Loucy (cell line): ENCODE measurements at regions not wholly inside any gene's neighbourhood (a gene's known extent, or its start where the extent isn't known, plus 50 kb on each side); places are given as distances from the start of the nearest gene placed in this dataset.

Experiments
- H2AFZ ChIP-seq: fragments of 200-600 bp; sonication (generic); 2 replicates; pipeline ENCODE4 v1.6.0; 2016; ENCODE audit warnings: antibody characterized with exemption, mild to moderate bottlenecking, low read length, moderate library complexity
- H3F3A ChIP-seq: fragments of 200-600 bp; 2 replicates; pipeline ENCODE4 v1.6.0; 2016; ENCODE audit warnings: antibody characterized with exemption, low read depth, mild to moderate bottlenecking
- H3K27me3 ChIP-seq: fragments of 200-600 bp; sonication (generic); 2 replicates; pipeline ENCODE4 v1.6.1; 2014; ENCODE audit warnings: low read length, mild to moderate bottlenecking; ENCODE audit not compliant: insufficient read depth, poor library complexity, severe bottlenecking
- H3K36me3 ChIP-seq: fragments of 200-600 bp; sonication (generic); 2 replicates; pipeline ENCODE4 v1.6.1; 2016; ENCODE audit warnings: low read length; ENCODE audit not compliant: insufficient read depth
- H3K4me1 ChIP-seq: fragments of 200-600 bp; sonication (generic); 2 replicates; pipeline ENCODE4 v1.5.1; 2014; ENCODE audit warnings: low read length, mild to moderate bottlenecking; ENCODE audit not compliant: insufficient read depth, poor library complexity, severe bottlenecking
- H3K4me2 ChIP-seq: fragments of 200-600 bp; sonication (generic); 2 replicates; pipeline ENCODE4 v1.6.0; 2014; ENCODE audit warnings: antibody characterized with exemption, low read length, low read depth, mild to moderate bottlenecking; ENCODE audit not compliant: poor library complexity, severe bottlenecking
- H3K4me3 ChIP-seq: fragments of 200-600 bp; sonication (generic); 2 replicates; pipeline ENCODE4 v1.5.1; 2014; ENCODE audit warnings: low read length, mild to moderate bottlenecking, mixed read lengths; ENCODE audit not compliant: poor library complexity, severe bottlenecking
- H3K79me2 ChIP-seq: fragments of 200-600 bp; sonication (generic); 2 replicates; pipeline ENCODE4 v1.6.1; 2014; ENCODE audit warnings: low read length; ENCODE audit not compliant: insufficient read depth
- H3K9ac ChIP-seq: fragments of 200-600 bp; sonication (generic); 2 replicates; pipeline ENCODE4 v1.6.0; 2014; ENCODE audit warnings: mild to moderate bottlenecking, low read depth, low read length, moderate library complexity; ENCODE audit not compliant: poor library complexity, severe bottlenecking
- H3K9me2 ChIP-seq: fragments of 200-600 bp; sonication (generic); replicated peaks from 2 replicates; pipeline ENCODE4 v1.6.1; 2016; ENCODE audit warnings: low read depth, low read length, mixed read lengths
- H3K9me3 ChIP-seq: fragments of 200-600 bp; sonication (generic); 2 replicates; pipeline ENCODE4 v1.6.1; 2014; ENCODE audit warnings: mild to moderate bottlenecking, antibody characterized with exemption, low read length, low read depth; ENCODE audit not compliant: insufficient read depth
- H4K20me1 ChIP-seq: fragments of 200-600 bp; sonication (generic); 2 replicates; pipeline ENCODE4 v1.6.0; 2014; ENCODE audit warnings: antibody characterized with exemption, low read length, mild to moderate bottlenecking; ENCODE audit not compliant: insufficient read depth, poor library complexity, severe bottlenecking
- CTCF ChIP-seq: fragments of 200-600 bp; sonication (generic); conservative IDR thresholded peaks from 2 replicates; pipeline ENCODE4 v1.5.1; 2014; ENCODE audit warnings: mild to moderate bottlenecking, antibody characterized with exemption, low read length
- EZH2phosphoT487 ChIP-seq: fragments of 200-600 bp; IDR thresholded peaks from 2 replicates; pipeline ENCODE4 v1.6.1; 2018; ENCODE audit warnings: antibody characterized with exemption, mild to moderate bottlenecking, moderate library complexity, borderline replicate concordance

- Histone ChIP-seq H3F3A (no peaks in the 10 kb centered on the region), H3K4me3 (no peak overlapping the region), H2AFZ (no peak overlapping the region), H4K20me1 (no peaks in the 10 kb centered on the region), H3K9ac (no peak overlapping the region), H3K27me3 (no peaks in the 10 kb centered on the region), H3K9me2 (no peaks in the 10 kb centered on the region), H3K9me3 (peaks cover 9% of the 10 kb centered on the region; the same call in 1 of the 2 replicates), H3K4me1 (no peaks in the 10 kb centered on the region), H3K79me2 (no peaks in the 10 kb centered on the region), H3K36me3 (no peaks in the 10 kb centered on the region), H3K4me2 (no peak overlapping the region)
- TF ChIP-seq CTCF, result no peak
- no peak for TF ChIP-seq EZH2phosphoT487
Measured at GRCh38 chr7:155939350-155939749, 127.1 kb upstream of the SHH start.

- Histone ChIP-seq H3K9me2 (no peaks in the 10 kb centered on the region), H3K9me3 (peaks cover 12% of the 10 kb centered on the region; the same call in 1 of the 2 replicates), H3K4me3 (no peak overlapping the region), H3K36me3 (no peaks in the 10 kb centered on the region), H3K9ac (no peak overlapping the region), H3K4me1 (no peaks in the 10 kb centered on the region), H3F3A (no peaks in the 10 kb centered on the region), H4K20me1 (no peaks in the 10 kb centered on the region), H3K27me3 (no peaks in the 10 kb centered on the region), H3K4me2 (no peak overlapping the region), H2AFZ (no peak overlapping the region), H3K79me2 (no peaks in the 10 kb centered on the region)
- TF ChIP-seq EZH2phosphoT487 (no peak), CTCF (no peak)
Measured at GRCh38 chr7:155938129-155938528, 125.9 kb upstream of the SHH start.

- H3K27me3 ChIP-seq, result no peaks in the 10 kb centered on the region
- H2AFZ ChIP-seq, result no peak overlapping the region
- TF ChIP-seq CTCF (no peak), EZH2phosphoT487 (no peak)
- peaks cover 12% of the 10 kb centered on the region; the same call in 1 of the 2 replicates for H3K9me3 ChIP-seq
- H3K9ac ChIP-seq, result no peak overlapping the region
- H3K36me3 ChIP-seq, result no peaks in the 10 kb centered on the region
- no peaks in the 10 kb centered on the region for H3K4me1 ChIP-seq
- H3F3A ChIP-seq, result no peaks in the 10 kb centered on the region
- H3K79me2 ChIP-seq, result no peaks in the 10 kb centered on the region
- no peak overlapping the region for H3K4me2 ChIP-seq
- H3K4me3 ChIP-seq, result no peak overlapping the region
- no peaks in the 10 kb centered on the region for H3K9me2 ChIP-seq
- H4K20me1 ChIP-seq, result no peaks in the 10 kb centered on the region
Measured at GRCh38 chr7:155935726-155936125, 123.5 kb upstream of the SHH start.
